MCF 10A (cell line): ENCODE measurements at regions not wholly inside any gene's neighbourhood (a gene's known extent, or its start where the extent isn't known, plus 50 kb on each side); places are given as distances from the start of the nearest gene placed in this dataset.

ENCODE experiments used
- BruUV-seq: library from RNA; stranded (reverse); fragments of 400-500 nt; replicated peaks from 2 replicates; lab custom pipeline; 2021; lab: Mats Ljungman, UMichigan
- CTCF ChIA-PET: fragments of 300-600 bp; sonication (Branson Sonifier 250); formaldehyde crosslinking; extraction: SDS; loops from one replicate; lab custom pipeline; 2021; ENCODE audit warnings: antibody characterized with exemption, inconsistent platforms; lab: Yijun Ruan, JAX
- POLR2A ChIA-PET: fragments of 300-600, 350-650 bp; sonication (Branson Sonifier 250); formaldehyde crosslinking; extraction: SDS; loops from one replicate; lab custom pipeline; 2020; ENCODE audit warnings: antibody characterized with exemption, inconsistent platforms; lab: Yijun Ruan, JAX
- DNase-seq: peaks from one replicate; pipeline ENCODE4 v3.0.0-alpha.2; 2018; ENCODE audit not compliant: unreplicated experiment
- H3K27ac Mint-ChIP-seq: one replicate; pipeline ENCODE4 v1.8.0; 2022; ENCODE audit warnings: mild to moderate bottlenecking, low read depth, mixed read lengths; ENCODE audit not compliant: unreplicated experiment
- H3K27me3 Mint-ChIP-seq: one replicate; pipeline ENCODE4 v1.8.0; 2022; ENCODE audit warnings: mixed read lengths; ENCODE audit not compliant: insufficient read depth, unreplicated experiment
- H3K36me3 Mint-ChIP-seq: one replicate; pipeline ENCODE4 v1.8.0; 2022; ENCODE audit warnings: mild to moderate bottlenecking, moderate library complexity, mixed read lengths; ENCODE audit not compliant: insufficient read depth, unreplicated experiment
- H3K4me1 Mint-ChIP-seq: one replicate; pipeline ENCODE4 v1.8.0; 2022; ENCODE audit warnings: mixed read lengths; ENCODE audit not compliant: insufficient read depth, unreplicated experiment
- H3K4me3 Mint-ChIP-seq: one replicate; pipeline ENCODE4 v1.8.0; 2022; ENCODE audit warnings: mild to moderate bottlenecking, moderate library complexity, mixed read lengths; ENCODE audit not compliant: unreplicated experiment
- H3K9me3 Mint-ChIP-seq: one replicate; pipeline ENCODE4 v1.8.0; 2022; ENCODE audit warnings: mixed read lengths; ENCODE audit not compliant: unreplicated experiment
- intact Hi-C: fragments of 100-400 bp; cut with micrococcal nuclease; formaldehyde crosslinking; loops from 2 replicates; pipeline ENCODE4 v1.14.1; 2022
- TF ChIP-seq, protein P1 (sequence below): fragments of 200-600 bp; IDR thresholded peaks from one replicate; pipeline ENCODE4 v1.8.0; 2022; ENCODE audit warnings: antibody characterized with exemption, mild to moderate bottlenecking; ENCODE audit not compliant: unreplicated experiment

- no TSS peak for BruUV-seq
- Mint-ChIP-seq H3K4me3 (no peak overlapping the region), H3K27me3 (no peaks in the 10 kb centered on the region), H3K4me1 (peaks cover 34% of the 10 kb centered on the region), H3K27ac (peak overlapping the region; percentile 69), H3K9me3 (no peaks in the 10 kb centered on the region), H3K36me3 (no peaks in the 10 kb centered on the region)
- POLR2A ChIA-PET = interaction anchor here (0.7 to 0.9 kb wide), 3 partner anchors 14 to 488 kb away, joined by 3 read pairs; no protein-coding TSS in a partner anchor
- CTCF ChIA-PET = interaction anchor here (0.6 to 1.2 kb wide), 2 partner anchors 11 to 41 kb away, joined by 3 to 4 read pairs; no protein-coding TSS in a partner anchor
- intact Hi-C loops = loop anchor here (5.0 kb wide), 1 partner anchor 74 kb away; no protein-coding TSS in a partner anchor
- DNase-seq = no peak
- TF ChIP-seq, protein P1, sequence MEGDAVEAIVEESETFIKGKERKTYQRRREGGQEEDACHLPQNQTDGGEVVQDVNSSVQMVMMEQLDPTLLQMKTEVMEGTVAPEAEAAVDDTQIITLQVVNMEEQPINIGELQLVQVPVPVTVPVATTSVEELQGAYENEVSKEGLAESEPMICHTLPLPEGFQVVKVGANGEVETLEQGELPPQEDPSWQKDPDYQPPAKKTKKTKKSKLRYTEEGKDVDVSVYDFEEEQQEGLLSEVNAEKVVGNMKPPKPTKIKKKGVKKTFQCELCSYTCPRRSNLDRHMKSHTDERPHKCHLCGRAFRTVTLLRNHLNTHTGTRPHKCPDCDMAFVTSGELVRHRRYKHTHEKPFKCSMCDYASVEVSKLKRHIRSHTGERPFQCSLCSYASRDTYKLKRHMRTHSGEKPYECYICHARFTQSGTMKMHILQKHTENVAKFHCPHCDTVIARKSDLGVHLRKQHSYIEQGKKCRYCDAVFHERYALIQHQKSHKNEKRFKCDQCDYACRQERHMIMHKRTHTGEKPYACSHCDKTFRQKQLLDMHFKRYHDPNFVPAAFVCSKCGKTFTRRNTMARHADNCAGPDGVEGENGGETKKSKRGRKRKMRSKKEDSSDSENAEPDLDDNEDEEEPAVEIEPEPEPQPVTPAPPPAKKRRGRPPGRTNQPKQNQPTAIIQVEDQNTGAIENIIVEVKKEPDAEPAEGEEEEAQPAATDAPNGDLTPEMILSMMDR = no peak
Measured at GRCh38 chr5:68405784-68406743, 190.5 kb downstream of the PIK3R1 start.

DNA sequence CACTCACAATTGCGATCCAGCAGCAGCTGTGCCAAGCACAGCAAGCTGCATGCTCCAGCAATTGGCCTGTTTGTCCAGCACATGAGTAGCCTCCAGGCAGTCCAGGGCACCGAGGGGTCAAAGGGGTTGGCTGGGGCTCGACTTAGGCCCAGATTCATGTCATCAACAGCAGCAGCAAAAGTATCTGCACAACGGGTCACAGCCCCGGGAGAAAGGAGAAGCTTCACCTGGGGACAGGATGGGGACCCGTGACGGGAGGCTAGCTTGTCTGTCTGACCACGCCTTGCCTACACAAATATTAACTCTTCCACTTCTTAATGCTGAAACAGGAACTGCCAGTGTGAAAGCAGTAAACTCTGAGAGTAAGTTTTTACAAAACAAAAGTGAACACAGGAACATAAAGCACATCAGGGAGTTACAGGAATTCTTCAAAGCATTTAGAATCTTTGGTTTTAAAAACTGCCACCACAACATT, 191.2 kb downstream of the PIK3R1 start:
- Mint-ChIP-seq H3K9me3 (no peaks in the 10 kb centered on the region), H3K27me3 (no peaks in the 10 kb centered on the region), H3K27ac (peak overlapping the region; percentile 69), H3K36me3 (no peaks in the 10 kb centered on the region), H3K4me1 (peaks cover 34% of the 10 kb centered on the region), H3K4me3 (no peak overlapping the region)
- ChIA-PET CTCF (interaction anchor here (0.6 kb wide), 1 partner anchor 40 kb away, joined by 4 read pairs; no protein-coding TSS in a partner anchor), POLR2A (interaction anchor here (0.7 to 0.9 kb wide), 3 partner anchors 13 to 487 kb away, joined by 3 read pairs; no protein-coding TSS in a partner anchor)
- intact Hi-C loops = loop anchor here (5.0 kb wide), 1 partner anchor 75 kb away; no protein-coding TSS in a partner anchor
- no TSS peak for BruUV-seq
- DNase-seq = no peak
- TF ChIP-seq, protein P1 = no peak

DNA sequence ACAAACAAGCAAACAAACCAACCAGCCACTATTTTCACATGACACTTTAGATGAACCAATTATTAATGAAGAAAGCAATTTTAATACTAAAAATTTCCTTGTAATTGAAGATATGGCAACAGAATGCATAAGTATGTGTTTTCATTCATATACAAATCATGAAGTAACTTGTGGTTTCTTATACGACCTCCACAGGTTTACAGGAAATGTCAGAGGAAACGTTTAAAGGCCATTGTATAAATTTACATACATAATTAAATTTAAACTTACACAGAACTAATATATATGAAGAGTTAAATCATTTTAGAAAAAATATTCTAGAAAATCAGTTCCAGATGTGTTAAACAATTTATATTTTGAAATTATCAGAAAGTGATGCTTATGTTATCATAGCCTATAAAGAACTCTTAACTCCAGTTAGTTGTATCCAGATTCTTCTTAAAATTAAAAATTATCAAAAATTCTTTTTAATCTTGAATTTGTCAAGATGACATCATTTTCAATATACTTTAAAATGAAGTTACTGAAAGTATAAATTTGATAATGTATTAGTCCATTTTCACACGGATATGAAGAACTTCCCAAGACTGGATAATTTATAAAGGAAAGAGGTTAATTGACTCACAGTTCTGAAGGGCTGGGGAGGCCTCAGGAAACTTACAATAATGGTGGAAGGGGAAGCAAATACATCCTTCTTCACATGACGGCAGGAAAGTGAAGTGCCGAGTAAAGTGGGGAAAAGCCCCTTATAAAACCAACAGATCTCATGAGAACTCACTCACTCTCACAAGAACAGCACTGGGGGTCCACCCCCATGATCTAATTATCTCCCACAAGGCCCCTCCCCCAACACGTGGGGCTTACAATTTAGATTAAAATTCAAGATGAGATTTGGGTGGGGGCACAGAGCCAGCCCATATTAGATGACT, 192.0 kb downstream of the PIK3R1 start:
- H3K27ac Mint-ChIP-seq = peak overlapping the region; percentile 69
- intact Hi-C loops = loop anchor here (5.0 kb wide), 1 partner anchor 75 kb away; no protein-coding TSS in a partner anchor

More for the DNA sequence above, 192.0 kb downstream of the PIK3R1 start:
- ChIA-PET CTCF (no interaction called here), POLR2A (interaction anchor here (0.9 kb wide), 1 partner anchor 121 kb away, joined by 3 read pairs; no protein-coding TSS in a partner anchor)
- TF ChIP-seq, protein P1 = no peak
- no peak for DNase-seq
- H3K4me3 Mint-ChIP-seq = no peak overlapping the region
- H3K27me3 Mint-ChIP-seq = no peaks in the 10 kb centered on the region
- BruUV-seq = no TSS peak
- no peaks in the 10 kb centered on the region for H3K36me3 Mint-ChIP-seq
- H3K9me3 Mint-ChIP-seq = no peaks in the 10 kb centered on the region
- H3K4me1 Mint-ChIP-seq = peaks cover 34% of the 10 kb centered on the region
